Left lung (tissue), 4 donors: ENCODE measurements at regions not wholly inside any gene's neighbourhood (a gene's known extent, or its start where the extent isn't known, plus 50 kb on each side); places are given as distances from the start of the nearest gene placed in this dataset.

Experiments used
- ATAC-seq: fragments of 200-7000 bp; cut with Tn5 transposase; one replicate; pipeline ENCODE4 v1.9.1; 2020; ENCODE audit warnings: moderate library complexity
- DNase-seq, 4 donors: peaks; one replicate each; pipeline ENCODE4 v3.0.0-alpha.2; 2013 to 2020
- H3K27ac ChIP-seq, 2 donors: fragments of 200-600 bp; sonication (generic) in 1 of 2; one replicate each; pipeline versions ENCODE4 v1.5.0 to v1.8.0; 2020 to 2021
- H3K27me3 ChIP-seq, 2 donors: fragments of 200-600 bp; sonication (generic) in 1 of 2; one replicate each; pipeline versions ENCODE4 v1.5.0 to v1.8.0; 2020 to 2021
- H3K36me3 ChIP-seq, 2 donors: fragments of 200-600 bp; sonication (generic) in 1 of 2; one replicate each; pipeline versions ENCODE4 v1.5.0 to v1.8.0; 2020 to 2021
- H3K4me1 ChIP-seq, 2 donors: fragments of 200-600 bp; one replicate each; pipeline ENCODE4 v1.8.0; 2021
- H3K4me3 ChIP-seq, 2 donors: fragments of 200-600 bp; sonication (generic) in 1 of 2; one replicate each; pipeline versions ENCODE4 v1.5.0 to v1.8.0; 2020 to 2021; ENCODE audit warnings: mild to moderate bottlenecking in 1 of 2
- H3K9me3 ChIP-seq, 2 donors: fragments of 200-600 bp; sonication (generic) in 1 of 2; one replicate each; pipeline versions ENCODE4 v1.5.0 to v1.8.0; 2020 to 2021
- CTCF ChIP-seq, 2 donors: fragments of 200-600 bp; sonication (generic) in 1 of 2; IDR thresholded peaks; one replicate each; pipeline versions ENCODE4 v1.5.0 to v1.8.0; 2021; ENCODE audit warnings: antibody characterized with exemption in 2 of 2
- intact Hi-C, 2 donors: fragments of 100-400 bp; cut with DNase I; formaldehyde crosslinking; loops; one replicate each; pipeline versions ENCODE4 v1.11.2 to v1.14.2; 2022
- donor health status: DM: no; HTN: yes; CAD: no.
- donor health status: DM: no; HTN: no; CAD: no.

- ATAC-seq (no peak), DNase-seq (no peak)
- intact Hi-C loops: no loop called here
- no peak for TF ChIP-seq CTCF (IDR thresholded peaks at IDR 0.05)
- Histone ChIP-seq H3K4me1 (no peaks in the 10 kb centered on the region), H3K27me3 (no peaks in the 10 kb centered on the region), H3K36me3 (no peaks in the 10 kb centered on the region), H3K27ac (no peak overlapping the region), H3K9me3 (no peaks in the 10 kb centered on the region), H3K4me3 (no peak overlapping the region)
Observed at GRCh38 chr6:21680611-21681010, 87.1 kb downstream of the SOX4 start.

- H3K27ac ChIP-seq: no peak overlapping the region
- no peaks in the 10 kb centered on the region for H3K27me3 ChIP-seq
- TF ChIP-seq CTCF (IDR thresholded peaks at IDR 0.05): no peak
- H3K9me3 ChIP-seq: peaks cover 0 to 12% of the 10 kb centered on the region in 2 donors
- ATAC-seq: no peak
- H3K4me3 ChIP-seq: no peak overlapping the region
- no peaks in the 10 kb centered on the region for H3K4me1 ChIP-seq
- intact Hi-C loops: no loop called here
- H3K36me3 ChIP-seq: no peaks in the 10 kb centered on the region
- no peak for DNase-seq
Observed at GRCh38 chr6:21690489-21690888, 96.9 kb downstream of the SOX4 start.

- DNase-seq (no peak), ATAC-seq (no peak)
- peaks cover 0 to 12% of the 10 kb centered on the region in 2 donors for H3K9me3 ChIP-seq
- no peaks in the 10 kb centered on the region for H3K27me3 ChIP-seq
- intact Hi-C loops: no loop called here
- H3K27ac ChIP-seq: no peak overlapping the region
- no peaks in the 10 kb centered on the region for H3K4me1 ChIP-seq
- no peak for TF ChIP-seq CTCF (IDR thresholded peaks at IDR 0.05)
- no peaks in the 10 kb centered on the region for H3K36me3 ChIP-seq
- H3K4me3 ChIP-seq: no peak overlapping the region
Observed at GRCh38 chr6:21691685-21692346, 98.3 kb downstream of the SOX4 start.

- intact Hi-C loops: no loop called here
- no peak overlapping the region for H3K4me3 ChIP-seq
Observed at GRCh38 chr6:21692721-21693120, 99.2 kb downstream of the SOX4 start.

GRCh38 chr6:21694168-21694567 is 100.6 kb downstream of the SOX4 start:
- ATAC-seq (no peak), DNase-seq (no peak)
- Histone ChIP-seq H3K27ac (no peak overlapping the region), H3K36me3 (no peaks in the 10 kb centered on the region), H3K4me3 (no peak overlapping the region), H3K4me1 (no peaks in the 10 kb centered on the region), H3K27me3 (no peaks in the 10 kb centered on the region), H3K9me3 (no peaks in the 10 kb centered on the region)
- intact Hi-C loops: no loop called here
- no peak for TF ChIP-seq CTCF (IDR thresholded peaks at IDR 0.05)

More at GRCh38 chr6:21692721-21693120, 99.2 kb downstream of the SOX4 start:
- no peak for TF ChIP-seq CTCF (IDR thresholded peaks at IDR 0.05)
- DNase-seq: no peak
- Histone ChIP-seq H3K27me3 (no peaks in the 10 kb centered on the region), H3K4me1 (no peaks in the 10 kb centered on the region), H3K9me3 (peaks cover 0 to 7% of the 10 kb centered on the region in 2 donors), H3K27ac (no peak overlapping the region), H3K36me3 (no peaks in the 10 kb centered on the region)
- ATAC-seq: no peak
